Gastroesophageal sphincter (tissue), 4 donors: ENCODE measurements at regions not wholly inside any gene's neighbourhood (a gene's known extent, or its start where the extent isn't known, plus 50 kb on each side); places are given as distances from the start of the nearest gene placed in this dataset.

ENCODE experiments used
- ATAC-seq: fragments of 150-250 bp; one replicate; pipeline ENCODE4 v1.9.1; 2016; ENCODE audit warnings: mild to moderate bottlenecking, moderate library complexity
- H3K27ac ChIP-seq, 4 donors: fragments of 200-600 bp; sonication (generic) in 3 of 4; 1 replicate in 3 of 4; 2 replicates in 1 of 4; pipeline ENCODE4 v1.5.1; 2016 to 2019
- H3K27me3 ChIP-seq: fragments of 200-600 bp; sonication (generic); one replicate; pipeline ENCODE4 v1.5.1; 2019
- H3K36me3 ChIP-seq, 2 donors: fragments of 200-600 bp; sonication (generic); one replicate each; pipeline ENCODE4 v1.5.1; 2019; ENCODE audit warnings: control low read depth in 1 of 2
- H3K4me1 ChIP-seq, 3 donors: fragments of 200-600 bp; sonication (generic); 1 replicate in 2 of 3; 2 replicates in 1 of 3; pipeline ENCODE4 v1.5.1; 2016 to 2019; ENCODE audit warnings: control low read depth in 2 of 3
- H3K4me3 ChIP-seq, 2 donors: fragments of 200-600 bp; sonication (generic); one replicate each; pipeline ENCODE4 v1.5.1; 2019; ENCODE audit warnings: mild to moderate bottlenecking in 1 of 2, moderate library complexity in 1 of 2
- H3K9me3 ChIP-seq, 3 donors: fragments of 200-600 bp; sonication (generic); one replicate each; pipeline ENCODE4 v1.5.1; 2017 to 2019; ENCODE audit warnings: control low read depth in 2 of 3
- CTCF ChIP-seq, 4 experiments: fragments of 200-600 bp in 2 of 4; fragments of 450-650 bp in 2 of 4; sonication (generic) in 1 of 4; IDR thresholded peaks; one replicate each; pipeline ENCODE4 v1.5.1; 2017 to 2019; ENCODE audit warnings: antibody characterized with exemption in 4 of 4, mild to moderate bottlenecking in 2 of 4, moderate library complexity in 2 of 4
- EP300 ChIP-seq: sonication (generic); formaldehyde crosslinking; IDR thresholded peaks from one replicate; pipeline ENCODE4 v1.6.1; 2017; ENCODE audit warnings: antibody characterized with exemption, mild to moderate bottlenecking
- POLR2A ChIP-seq, 2 donors: fragments of 450-650 bp; IDR thresholded peaks; one replicate each; pipeline ENCODE4 v1.6.1; 2017; ENCODE audit warnings: antibody characterized with exemption in 2 of 2, mild to moderate bottlenecking in 2 of 2, moderate library complexity in 1 of 2
- POLR2AphosphoS5 ChIP-seq: sonication (generic); formaldehyde crosslinking; IDR thresholded peaks from one replicate; pipeline ENCODE4 v1.6.1; 2017; ENCODE audit warnings: antibody characterized with exemption
- WGBS, 2 donors: methylation state at CpG; one replicate each; pipeline ENCODE4 v1.1.5; 2018; ENCODE audit warnings: low coverage in 1 of 2; 5-methylcytosine and 5-hydroxymethylcytosine counted together

- 81 to 94% methylated on average over 5 of the region's 5 CpGs for WGBS, 2 donors
- H3K27me3 ChIP-seq = no peaks in the 10 kb centered on the region
- H3K36me3 ChIP-seq = no peaks in the 10 kb centered on the region
- H3K4me3 ChIP-seq = no peak overlapping the region
- no peak overlapping the region for H3K27ac ChIP-seq
- no peaks in the 10 kb centered on the region for H3K9me3 ChIP-seq
- no peak for ATAC-seq
- TF ChIP-seq CTCF (IDR thresholded peaks at IDR 0.05) = no peak
- no peak for TF ChIP-seq POLR2AphosphoS5
- no peak for TF ChIP-seq POLR2A (IDR thresholded peaks at IDR 0.05)
- no peak for TF ChIP-seq EP300
- H3K4me1 ChIP-seq = no peaks in the 10 kb centered on the region
Measured at GRCh38 chr5:39541920-39542319, 117.1 kb upstream of the DAB2 start.

- H3K27ac ChIP-seq = no peak overlapping the region
- TF ChIP-seq CTCF (IDR thresholded peaks at IDR 0.05) = no peak
- no peak for TF ChIP-seq EP300
- TF ChIP-seq POLR2AphosphoS5 = no peak
- no peak for TF ChIP-seq POLR2A (IDR thresholded peaks at IDR 0.05)
- no peak for ATAC-seq
Measured at GRCh38 chr5:39539470-39539869, 114.7 kb upstream of the DAB2 start.

DNA sequence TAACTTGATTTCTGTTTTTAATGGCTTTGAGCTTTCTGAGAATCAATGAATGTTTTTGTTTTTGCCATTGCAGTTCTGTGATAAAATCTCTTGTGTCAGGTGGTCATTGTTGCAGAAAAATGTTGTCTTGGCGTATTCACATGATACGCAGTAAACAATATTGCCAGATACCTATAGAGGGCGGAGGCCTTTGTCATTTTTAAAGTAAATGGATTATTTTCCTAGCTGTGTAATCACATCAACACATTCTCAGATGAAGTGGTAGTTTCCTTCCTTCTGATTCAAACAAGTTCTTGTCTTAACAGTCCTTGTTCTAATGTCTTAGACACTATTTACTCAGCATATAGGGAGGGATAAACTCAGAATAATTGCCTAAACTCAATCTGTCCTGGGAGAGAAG lies 109.9 kb upstream of the DAB2 start:
- ATAC-seq = no peak
- Histone ChIP-seq H3K9me3 (no peaks in the 10 kb centered on the region), H3K27me3 (no peaks in the 10 kb centered on the region), H3K36me3 (no peaks in the 10 kb centered on the region), H3K27ac (no peak overlapping the region), H3K4me3 (no peak overlapping the region), H3K4me1 (no peaks in the 10 kb centered on the region)
- WGBS, 2 donors = 91 to 100% methylated on average over 3 of the region's 3 CpGs
- TF ChIP-seq CTCF (IDR thresholded peaks at IDR 0.05) (no peak), POLR2A (IDR thresholded peaks at IDR 0.05) (no peak), POLR2AphosphoS5 (no peak), EP300 (no peak)

More at GRCh38 chr5:39539470-39539869, 114.7 kb upstream of the DAB2 start:
- H3K27me3 ChIP-seq = no peaks in the 10 kb centered on the region
- H3K9me3 ChIP-seq = no peaks in the 10 kb centered on the region
- 64 to 84% methylated on average over 3 of the region's 3 CpGs for WGBS, 2 donors
- no peak overlapping the region for H3K4me3 ChIP-seq
- H3K4me1 ChIP-seq = no peaks in the 10 kb centered on the region
- H3K36me3 ChIP-seq = no peaks in the 10 kb centered on the region

DNA sequence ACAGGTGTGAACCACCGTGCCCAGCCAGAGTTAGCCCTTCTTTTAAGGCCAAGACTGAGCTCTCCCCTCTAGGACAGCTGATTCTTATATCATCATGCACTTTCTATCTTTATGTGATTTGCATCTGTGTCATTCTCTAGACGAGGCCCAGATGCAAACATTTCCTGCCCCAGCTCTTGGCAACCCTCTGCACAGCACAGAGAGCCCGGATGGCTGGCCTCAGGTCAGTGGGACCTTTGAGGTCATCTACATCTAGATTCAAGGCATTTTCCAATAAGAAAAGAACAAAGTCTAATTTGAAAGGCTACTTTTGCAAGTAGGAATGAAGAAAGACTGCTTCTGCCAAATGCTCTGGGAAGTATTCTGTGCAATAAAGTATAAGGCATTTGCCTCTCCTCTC lies 109.0 kb upstream of the DAB2 start:
- Histone ChIP-seq H3K27me3 (no peaks in the 10 kb centered on the region), H3K4me3 (no peak overlapping the region), H3K27ac (no peak overlapping the region), H3K4me1 (no peaks in the 10 kb centered on the region), H3K36me3 (no peaks in the 10 kb centered on the region), H3K9me3 (no peaks in the 10 kb centered on the region)
- 17 to 18% methylated on average over 2 of the region's 3 CpGs for WGBS, 2 donors
- TF ChIP-seq CTCF (IDR thresholded peaks at IDR 0.05) = no peak
- no peak for TF ChIP-seq EP300
- no peak for TF ChIP-seq POLR2AphosphoS5
- TF ChIP-seq POLR2A (IDR thresholded peaks at IDR 0.05) = no peak
- no peak for ATAC-seq

- no peaks in the 10 kb centered on the region for H3K27me3 ChIP-seq
- ATAC-seq = no peak
Measured at GRCh38 chr5:39532511-39532910, 107.7 kb upstream of the DAB2 start.

More at GRCh38 chr5:39532511-39532910, 107.7 kb upstream of the DAB2 start:
- TF ChIP-seq CTCF (IDR thresholded peaks at IDR 0.05) (no peak), POLR2AphosphoS5 (no peak), EP300 (no peak), POLR2A (IDR thresholded peaks at IDR 0.05) (no peak)
- Histone ChIP-seq H3K4me3 (no peak overlapping the region), H3K9me3 (no peaks in the 10 kb centered on the region), H3K27ac (no peak overlapping the region), H3K4me1 (no peaks in the 10 kb centered on the region), H3K36me3 (no peaks in the 10 kb centered on the region)
